Fibroblast of the aortic adventitia (primary cell): ENCODE measurements at regions not wholly inside any gene's neighbourhood (a gene's known extent, or its start where the extent isn't known, plus 50 kb on each side); places are given as distances from the start of the nearest gene placed in this dataset.

Source experiments
- DNase-seq: peaks from one replicate; pipeline ENCODE4 v3.0.0-alpha.2; 2010; ENCODE audit warnings: low read depth
- H3K4me3 ChIP-seq: 2 replicates; pipeline ENCODE4 v1.5.1; 2011; ENCODE audit warnings: low read depth, mild to moderate bottlenecking, control low read depth, low read length, moderate library complexity
- TF ChIP-seq, protein P1 (sequence below): IDR thresholded peaks from 2 replicates; pipeline ENCODE4 v1.5.1; 2011; ENCODE audit warnings: mild to moderate bottlenecking, low read length, control low read depth, inconsistent platforms; ENCODE audit not compliant: insufficient read depth

GRCh38 chr6:169084067-169084466, 169.6 kb downstream of the THBS2 start:
- no peak overlapping the region for H3K4me3 ChIP-seq
- TF ChIP-seq, protein P1, sequence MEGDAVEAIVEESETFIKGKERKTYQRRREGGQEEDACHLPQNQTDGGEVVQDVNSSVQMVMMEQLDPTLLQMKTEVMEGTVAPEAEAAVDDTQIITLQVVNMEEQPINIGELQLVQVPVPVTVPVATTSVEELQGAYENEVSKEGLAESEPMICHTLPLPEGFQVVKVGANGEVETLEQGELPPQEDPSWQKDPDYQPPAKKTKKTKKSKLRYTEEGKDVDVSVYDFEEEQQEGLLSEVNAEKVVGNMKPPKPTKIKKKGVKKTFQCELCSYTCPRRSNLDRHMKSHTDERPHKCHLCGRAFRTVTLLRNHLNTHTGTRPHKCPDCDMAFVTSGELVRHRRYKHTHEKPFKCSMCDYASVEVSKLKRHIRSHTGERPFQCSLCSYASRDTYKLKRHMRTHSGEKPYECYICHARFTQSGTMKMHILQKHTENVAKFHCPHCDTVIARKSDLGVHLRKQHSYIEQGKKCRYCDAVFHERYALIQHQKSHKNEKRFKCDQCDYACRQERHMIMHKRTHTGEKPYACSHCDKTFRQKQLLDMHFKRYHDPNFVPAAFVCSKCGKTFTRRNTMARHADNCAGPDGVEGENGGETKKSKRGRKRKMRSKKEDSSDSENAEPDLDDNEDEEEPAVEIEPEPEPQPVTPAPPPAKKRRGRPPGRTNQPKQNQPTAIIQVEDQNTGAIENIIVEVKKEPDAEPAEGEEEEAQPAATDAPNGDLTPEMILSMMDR = no peak
- DNase-seq = no peak

GRCh38 chr6:169083508-169083874, 170.2 kb downstream of the THBS2 start:
- H3K4me3 ChIP-seq = no peak overlapping the region
- TF ChIP-seq, protein P1 = no peak
- DNase-seq = no peak

- TF ChIP-seq, protein P1 = no peak
- DNase-seq = no peak
- no peak overlapping the region for H3K4me3 ChIP-seq
These were observed 170.7 kb downstream of the THBS2 start for GRCh38 chr6:169082817-169083507.

GRCh38 chr6:169082093-169082492, 171.6 kb downstream of the THBS2 start:
- DNase-seq = no peak
- no peak overlapping the region for H3K4me3 ChIP-seq
- TF ChIP-seq, protein P1 = no peak

DNA sequence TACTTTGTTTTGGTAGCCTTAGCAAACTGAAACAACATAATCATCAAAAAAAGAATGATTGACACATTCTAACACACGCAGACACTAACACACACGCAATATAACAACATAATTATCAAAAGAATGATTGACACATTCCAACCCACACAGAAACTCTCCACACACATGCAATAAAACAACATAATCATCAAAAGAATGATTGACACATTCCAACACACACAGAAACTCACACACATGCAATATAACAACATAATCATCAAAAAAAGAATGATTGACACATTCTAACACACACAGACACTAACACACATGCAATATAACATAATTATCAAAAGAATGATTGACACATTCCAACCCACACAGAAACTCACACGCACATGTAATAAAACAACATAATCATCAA, 172.4 kb downstream of the THBS2 start:
- DNase-seq = no peak
- TF ChIP-seq, protein P1 = no peak

DNA sequence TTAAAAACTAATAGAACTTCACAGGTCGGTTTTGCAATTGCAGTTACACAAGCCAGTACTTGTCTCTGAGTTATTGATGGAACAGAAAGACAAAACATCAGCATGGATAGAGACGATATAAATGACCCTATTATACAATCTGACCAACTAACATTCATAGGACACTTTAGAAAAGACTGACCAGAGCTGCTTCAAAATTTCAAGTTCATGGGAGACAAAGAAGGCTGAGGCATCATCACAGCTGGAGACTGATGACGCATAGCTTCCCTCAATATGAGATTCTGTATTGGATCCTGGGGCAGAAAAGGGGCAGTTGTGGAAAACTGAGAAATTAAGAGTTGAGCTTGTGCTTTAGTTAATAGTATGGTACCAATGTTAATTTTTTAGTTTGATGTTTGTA, 174.0 kb downstream of the THBS2 start:
- DNase-seq = no peak
- no peak overlapping the region for H3K4me3 ChIP-seq
- TF ChIP-seq, protein P1 = no peak

More for the DNA sequence above, 172.4 kb downstream of the THBS2 start:
- no peak overlapping the region for H3K4me3 ChIP-seq
